HEK293 (cell line): ENCODE measurements at regions not wholly inside any gene's neighbourhood (a gene's known extent, or its start where the extent isn't known, plus 50 kb on each side); places are given as distances from the start of the nearest gene placed in this dataset.

ENCODE experiments used
- ATF2 ChIP-seq: fragments of 450-650 bp; formaldehyde crosslinking; IDR thresholded peaks from 2 replicates; pipeline ENCODE4 v1.5.1; 2016; ENCODE audit warnings: missing biosample characterization, missing genetic modification characterization, low read depth
- CTCF ChIP-seq: fragments of 450-650 bp; formaldehyde crosslinking; IDR thresholded peaks from 2 replicates; pipeline ENCODE4 v1.5.1; 2016; ENCODE audit warnings: missing biosample characterization, missing genetic modification characterization
- KLF10 ChIP-seq: fragments of 450-650 bp; IDR thresholded peaks from 2 replicates; pipeline ENCODE4 v1.5.1; 2018; ENCODE audit warnings: missing biosample characterization, mild to moderate bottlenecking, missing genetic modification characterization
- OSR2 ChIP-seq: fragments of 450-650 bp; formaldehyde crosslinking; IDR thresholded peaks from 2 replicates; pipeline ENCODE4 v1.5.1; 2016; ENCODE audit warnings: missing biosample characterization, missing genetic modification characterization
- SP2 ChIP-seq: fragments of 450-650 bp; formaldehyde crosslinking; IDR thresholded peaks from 2 replicates; pipeline ENCODE4 v1.5.1; 2016; ENCODE audit warnings: missing biosample characterization, missing genetic modification characterization
- YY1 ChIP-seq: fragments of 450-650 bp; formaldehyde crosslinking; IDR thresholded peaks from 2 replicates; pipeline ENCODE4 v1.5.1; 2018; ENCODE audit warnings: missing biosample characterization, missing genetic modification characterization
- ZBTB8A ChIP-seq: fragments of 450-650 bp; formaldehyde crosslinking; IDR thresholded peaks from 2 replicates; pipeline ENCODE4 v1.5.1; 2016; ENCODE audit warnings: missing biosample characterization, missing genetic modification characterization
- ZNF324 ChIP-seq: fragments of 450-650 bp; formaldehyde crosslinking; IDR thresholded peaks from 2 replicates; pipeline ENCODE4 v1.5.1; 2016; ENCODE audit warnings: missing biosample characterization, missing genetic modification characterization
- ZNF341 ChIP-seq: fragments of 450-650 bp; formaldehyde crosslinking; IDR thresholded peaks from 2 replicates; pipeline ENCODE4; 2016; ENCODE audit warnings: low read depth, missing biosample characterization, missing genetic modification characterization
- ZNF433 ChIP-seq: fragments of 450-650 bp; formaldehyde crosslinking; IDR thresholded peaks from 2 replicates; pipeline ENCODE4 v1.5.1; 2016; ENCODE audit warnings: missing biosample characterization, missing genetic modification characterization, low read depth
- TF ChIP-seq, protein P1 (sequence below): fragments of 450-650 bp; formaldehyde crosslinking; IDR thresholded peaks from 2 replicates; pipeline ENCODE4 v1.5.1; 2016; ENCODE audit warnings: missing biosample characterization, missing genetic modification characterization, borderline replicate concordance
- TF ChIP-seq, protein P2 (sequence below): sonication (generic); formaldehyde crosslinking; IDR thresholded peaks from 2 replicates; pipeline ENCODE4 v1.8.1; 2022; ENCODE audit warnings: mild to moderate bottlenecking, moderate library complexity, missing genetic modification reagents
- TF ChIP-seq, protein P3 (sequence below): fragments of 450-650 bp; formaldehyde crosslinking; IDR thresholded peaks from 2 replicates; pipeline ENCODE4 v1.5.1; 2016; ENCODE audit warnings: missing biosample characterization, missing genetic modification characterization
- TF ChIP-seq, protein P4 (sequence below): fragments of 450-650 bp; formaldehyde crosslinking; IDR thresholded peaks from 2 replicates; pipeline ENCODE4 v1.5.1; 2016; ENCODE audit warnings: missing biosample characterization, missing genetic modification characterization

- TF ChIP-seq YY1 (tag by site-specific recombination) (no peak), CTCF (tag by site-specific recombination) (no peak), SP2 (tag by site-specific recombination) (no peak), KLF10 (no peak), ZNF341 (tag by site-specific recombination) (no peak), ZNF433 (tag by site-specific recombination) (no peak), ZBTB8A (no peak), ATF2 (tag by site-specific recombination) (no peak), OSR2 (tag by site-specific recombination) (no peak), ZNF324 (tag by site-specific recombination) (no peak)
- TF ChIP-seq, protein P1, sequence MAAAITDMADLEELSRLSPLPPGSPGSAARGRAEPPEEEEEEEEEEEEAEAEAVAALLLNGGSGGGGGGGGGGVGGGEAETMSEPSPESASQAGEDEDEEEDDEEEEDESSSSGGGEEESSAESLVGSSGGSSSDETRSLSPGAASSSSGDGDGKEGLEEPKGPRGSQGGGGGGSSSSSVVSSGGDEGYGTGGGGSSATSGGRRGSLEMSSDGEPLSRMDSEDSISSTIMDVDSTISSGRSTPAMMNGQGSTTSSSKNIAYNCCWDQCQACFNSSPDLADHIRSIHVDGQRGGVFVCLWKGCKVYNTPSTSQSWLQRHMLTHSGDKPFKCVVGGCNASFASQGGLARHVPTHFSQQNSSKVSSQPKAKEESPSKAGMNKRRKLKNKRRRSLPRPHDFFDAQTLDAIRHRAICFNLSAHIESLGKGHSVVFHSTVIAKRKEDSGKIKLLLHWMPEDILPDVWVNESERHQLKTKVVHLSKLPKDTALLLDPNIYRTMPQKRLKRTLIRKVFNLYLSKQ (tag by site-specific recombination) = no peak
- TF ChIP-seq, protein P2, sequence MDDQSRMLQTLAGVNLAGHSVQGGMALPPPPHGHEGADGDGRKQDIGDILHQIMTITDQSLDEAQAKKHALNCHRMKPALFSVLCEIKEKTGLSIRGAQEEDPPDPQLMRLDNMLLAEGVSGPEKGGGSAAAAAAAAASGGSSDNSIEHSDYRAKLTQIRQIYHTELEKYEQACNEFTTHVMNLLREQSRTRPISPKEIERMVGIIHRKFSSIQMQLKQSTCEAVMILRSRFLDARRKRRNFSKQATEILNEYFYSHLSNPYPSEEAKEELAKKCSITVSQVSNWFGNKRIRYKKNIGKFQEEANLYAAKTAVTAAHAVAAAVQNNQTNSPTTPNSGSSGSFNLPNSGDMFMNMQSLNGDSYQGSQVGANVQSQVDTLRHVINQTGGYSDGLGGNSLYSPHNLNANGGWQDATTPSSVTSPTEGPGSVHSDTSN (CRISPR knock-in tag) = no peak
- TF ChIP-seq, protein P3, sequence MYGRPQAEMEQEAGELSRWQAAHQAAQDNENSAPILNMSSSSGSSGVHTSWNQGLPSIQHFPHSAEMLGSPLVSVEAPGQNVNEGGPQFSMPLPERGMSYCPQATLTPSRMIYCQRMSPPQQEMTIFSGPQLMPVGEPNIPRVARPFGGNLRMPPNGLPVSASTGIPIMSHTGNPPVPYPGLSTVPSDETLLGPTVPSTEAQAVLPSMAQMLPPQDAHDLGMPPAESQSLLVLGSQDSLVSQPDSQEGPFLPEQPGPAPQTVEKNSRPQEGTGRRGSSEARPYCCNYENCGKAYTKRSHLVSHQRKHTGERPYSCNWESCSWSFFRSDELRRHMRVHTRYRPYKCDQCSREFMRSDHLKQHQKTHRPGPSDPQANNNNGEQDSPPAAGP (tag by site-specific recombination) = no peak
- TF ChIP-seq, protein P4, sequence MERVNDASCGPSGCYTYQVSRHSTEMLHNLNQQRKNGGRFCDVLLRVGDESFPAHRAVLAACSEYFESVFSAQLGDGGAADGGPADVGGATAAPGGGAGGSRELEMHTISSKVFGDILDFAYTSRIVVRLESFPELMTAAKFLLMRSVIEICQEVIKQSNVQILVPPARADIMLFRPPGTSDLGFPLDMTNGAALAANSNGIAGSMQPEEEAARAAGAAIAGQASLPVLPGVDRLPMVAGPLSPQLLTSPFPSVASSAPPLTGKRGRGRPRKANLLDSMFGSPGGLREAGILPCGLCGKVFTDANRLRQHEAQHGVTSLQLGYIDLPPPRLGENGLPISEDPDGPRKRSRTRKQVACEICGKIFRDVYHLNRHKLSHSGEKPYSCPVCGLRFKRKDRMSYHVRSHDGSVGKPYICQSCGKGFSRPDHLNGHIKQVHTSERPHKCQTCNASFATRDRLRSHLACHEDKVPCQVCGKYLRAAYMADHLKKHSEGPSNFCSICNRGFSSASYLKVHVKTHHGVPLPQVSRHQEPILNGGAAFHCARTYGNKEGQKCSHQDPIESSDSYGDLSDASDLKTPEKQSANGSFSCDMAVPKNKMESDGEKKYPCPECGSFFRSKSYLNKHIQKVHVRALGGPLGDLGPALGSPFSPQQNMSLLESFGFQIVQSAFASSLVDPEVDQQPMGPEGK (tag by site-specific recombination) = no peak
Observed at GRCh38 chr2:184154438-184154837, 443.9 kb upstream of the ZNF804A start.
